IMR-90 (cell line): ENCODE measurements at regions not wholly inside any gene's neighbourhood (a gene's known extent, or its start where the extent isn't known, plus 50 kb on each side); places are given as distances from the start of the nearest gene placed in this dataset.

Experiments used
- ATAC-seq: fragments of 200-7000 bp; cut with Tn5 transposase; 2 replicates; pipeline ENCODE4 v1.9.1; 2020; ENCODE audit warnings: low read depth, mild to moderate bottlenecking, moderate library complexity
- BruUV-seq: library from RNA; stranded (reverse); fragments of 400-500 nt; replicated peaks from 2 replicates; lab custom pipeline; 2021; lab: Mats Ljungman, UMichigan
- CTCF ChIA-PET: fragments of 300-600 bp; formaldehyde crosslinking; extraction: SDS; loops from one replicate; lab custom pipeline; 2021; ENCODE audit warnings: antibody characterized with exemption; lab: Yijun Ruan, JAX
- POLR2A ChIA-PET: fragments of 300-600 bp; sonication (Branson Sonifier 250); formaldehyde crosslinking; loops from one replicate; lab custom pipeline; 2022; ENCODE audit warnings: antibody characterized with exemption; ENCODE audit not compliant: unreplicated experiment; lab: Charles Lee
- DNase-seq: peaks from one replicate; pipeline ENCODE4 v3.0.0; 2013
- H2AFZ ChIP-seq: replicated peaks from 2 replicates; pipeline ENCODE3; 2013; ENCODE audit warnings: low read length, mild to moderate bottlenecking; ENCODE audit not compliant: poor library complexity
- H2AK5ac ChIP-seq: 2 replicates; pipeline ENCODE4 v1.6.1; 2013; ENCODE audit warnings: low read depth, low read length, inconsistent platforms
- H2AK9ac ChIP-seq: replicated peaks from 2 replicates; pipeline ENCODE3; 2013; ENCODE audit warnings: mild to moderate bottlenecking, low read depth, low read length, moderate library complexity; ENCODE audit not compliant: poor library complexity
- H2BK120ac ChIP-seq: 2 replicates; pipeline ENCODE4 v1.6.1; 2013; ENCODE audit warnings: low read depth, low read length, inconsistent platforms
- H2BK15ac ChIP-seq: 3 replicates; pipeline ENCODE4 v1.6.1; 2013; ENCODE audit warnings: low read depth, low read length, inconsistent platforms
- H2BK20ac ChIP-seq: 2 replicates; pipeline ENCODE4 v1.6.1; 2013; ENCODE audit warnings: low read depth, mild to moderate bottlenecking, inconsistent platforms, low read length, moderate library complexity
- H2BK5ac ChIP-seq: 2 replicates; pipeline ENCODE4 v1.6.1; 2013; ENCODE audit warnings: mild to moderate bottlenecking, low read depth, low read length, inconsistent platforms; ENCODE audit not compliant: poor library complexity, severe bottlenecking
- H3K14ac ChIP-seq: replicated peaks from 2 replicates; pipeline ENCODE4 v1.6.1; 2013; ENCODE audit warnings: low read depth, low read length, inconsistent platforms
- H3K18ac ChIP-seq: 2 replicates; pipeline ENCODE4 v1.6.1; 2013; ENCODE audit warnings: low read depth, low read length, control low read depth
- H3K23ac ChIP-seq: 2 replicates; pipeline ENCODE4 v1.6.1; 2013; ENCODE audit warnings: low read depth, low read length, inconsistent platforms
- H3K27ac ChIP-seq: 2 replicates; pipeline ENCODE4 v1.5.1; 2013; ENCODE audit warnings: mild to moderate bottlenecking, control low read depth, low read length; ENCODE audit not compliant: insufficient read depth
- H3K27me3 ChIP-seq: 2 replicates; pipeline ENCODE4 v1.6.1; 2013; ENCODE audit warnings: low read length; ENCODE audit not compliant: control insufficient read depth, insufficient read depth
- H3K36me3 ChIP-seq: 2 replicates; pipeline ENCODE4 v1.6.1; 2013; ENCODE audit warnings: low read length, mixed read lengths; ENCODE audit not compliant: control insufficient read depth, insufficient read depth
- H3K4ac ChIP-seq: 2 replicates; pipeline ENCODE4 v1.6.1; 2013; ENCODE audit warnings: low read depth, low read length, inconsistent platforms
- H3K4me1 ChIP-seq: 2 replicates; pipeline ENCODE4 v1.6.1; 2013; ENCODE audit warnings: low read length, mixed read lengths; ENCODE audit not compliant: control insufficient read depth, insufficient read depth
- H3K4me2 ChIP-seq: 2 replicates; pipeline ENCODE4 v1.6.1; 2013; ENCODE audit warnings: low read depth, mild to moderate bottlenecking, control low read depth, low read length, moderate library complexity
- H3K4me3 ChIP-seq: 2 replicates; pipeline ENCODE4 v1.5.1; 2013; ENCODE audit warnings: low read depth, mild to moderate bottlenecking, control low read depth, low read length, moderate library complexity; ENCODE audit not compliant: insufficient read depth
- H3K56ac ChIP-seq: 2 replicates; pipeline ENCODE4 v1.6.1; 2013; ENCODE audit warnings: low read length, inconsistent platforms; ENCODE audit not compliant: insufficient read depth; ENCODE audit errors: extremely low read depth
- H3K79me1 ChIP-seq, 2 experiments: 2 replicates each; pipeline ENCODE4 v1.6.1; 2013; ENCODE audit warnings: low read length in 2 of 2, inconsistent platforms in 1 of 2, low read depth in 1 of 2
- H3K9ac ChIP-seq: 2 replicates; pipeline ENCODE4 v1.6.1; 2013; ENCODE audit warnings: low read depth, low read length, control low read depth
- H3K9me1 ChIP-seq: 2 replicates; pipeline ENCODE4 v1.6.1; 2013; ENCODE audit warnings: low read length, inconsistent platforms; ENCODE audit not compliant: insufficient read depth
- H3K9me3 ChIP-seq: 2 replicates; pipeline ENCODE4 v1.6.1; 2013; ENCODE audit warnings: low read length; ENCODE audit not compliant: control insufficient read depth, insufficient read depth
- H4K20me1 ChIP-seq: 2 replicates; pipeline ENCODE4 v1.6.1; 2013; ENCODE audit warnings: low read length, inconsistent platforms; ENCODE audit not compliant: insufficient read depth
- H4K5ac ChIP-seq: 2 replicates; pipeline ENCODE4 v1.6.1; 2013; ENCODE audit warnings: mild to moderate bottlenecking, low read depth, low read length, control low read depth
- H4K8ac ChIP-seq, 2 experiments: 2 replicates each; pipeline ENCODE4 v1.6.1; 2013; ENCODE audit warnings: low read depth in 2 of 2, low read length in 2 of 2, control low read depth in 1 of 2, inconsistent platforms in 1 of 2
- H4K91ac ChIP-seq: 2 replicates; pipeline ENCODE4 v1.6.1; 2013; ENCODE audit warnings: low read depth, low read length, inconsistent platforms; ENCODE audit not compliant: insufficient read depth
- MAFK ChIP-seq: IDR thresholded peaks from 2 replicates; pipeline ENCODE4 v1.6.1; 2012; ENCODE audit warnings: low read depth, low read length, improper control_type of control experiment
- RFX5 ChIP-seq: IDR thresholded peaks from 2 replicates; pipeline ENCODE4 v1.8.0; 2012; ENCODE audit warnings: low read depth, mild to moderate bottlenecking, low read length, moderate library complexity
- WGBS, 2 experiments: methylation state at CpG; one replicate each; pipeline versions ENCODE4 v1.1.5 to v1.1.7; 2013; ENCODE audit warnings: missing lambda C conversion rate in 2 of 2; ENCODE audit not compliant: insufficient read length in 1 of 2; ENCODE audit errors: extremely low coverage in 2 of 2; 5-methylcytosine and 5-hydroxymethylcytosine counted together
- dilution Hi-C: fragments of 300-500 bp; cut with HindIII; formaldehyde crosslinking; loops from one replicate; pipeline ENCODE4 v1.14.3; 2018; ENCODE audit warnings: low sequenced_read_pairs; ENCODE audit not compliant: unreplicated experiment
- in situ Hi-C: fragments of 300-500 bp; cut with MboI; formaldehyde crosslinking; loops from 3 replicates; pipeline ENCODE4 v1.14.3; 2019; ENCODE audit warnings: low sequenced_read_pairs, inconsistent platforms, mixed read lengths
- intact Hi-C: fragments of 100-400 bp; cut with micrococcal nuclease; formaldehyde crosslinking; loops from 2 replicates; pipeline ENCODE4 v1.10.0; 2022

DNA sequence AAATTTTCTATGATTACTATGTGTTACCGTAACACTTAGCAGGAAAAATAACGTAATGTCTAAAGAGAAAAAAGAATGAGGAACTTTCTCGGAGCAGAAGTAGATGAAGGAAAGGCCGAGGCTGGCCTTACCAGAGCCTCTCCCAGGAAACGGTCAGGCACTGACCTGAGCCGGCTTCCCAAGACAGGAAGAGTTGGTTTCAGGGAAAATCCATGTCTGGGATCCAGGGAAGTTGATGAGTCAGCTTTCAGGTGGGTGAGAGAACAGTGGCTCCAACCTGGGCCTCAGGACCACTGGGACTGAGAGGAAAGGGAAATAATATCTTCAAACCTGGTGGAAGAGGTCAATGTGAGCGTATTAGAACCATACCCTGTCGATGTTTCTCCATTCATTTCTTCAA, 93.3 kb upstream of the UBL3 start:
- CTCF ChIA-PET = interaction anchor here (1.4 kb wide), 1 partner anchor 19 kb away, joined by 3 read pairs; no protein-coding TSS in a partner anchor
- no peak overlapping the region for H2BK120ac ChIP-seq
- H2AK5ac ChIP-seq = no peak overlapping the region
- no peaks in the 10 kb centered on the region; the same call in 1 of the 2 replicates for H3K9me3 ChIP-seq
- H3K27ac ChIP-seq = no peak overlapping the region
- DNase-seq = no peak
- peaks cover 3% of the 10 kb centered on the region; the same call in 1 of the 2 replicates for H3K9me1 ChIP-seq
- no peak overlapping the region for H2AK9ac ChIP-seq
- H3K4me2 ChIP-seq = no peak overlapping the region
- WGBS, 2 experiments = 44% methylated on average over 4 of the region's 8 CpGs; no CpG with 5 or more reads in 1 of the 2 experiments
- H4K5ac ChIP-seq = no peak overlapping the region
- no peak overlapping the region for H3K23ac ChIP-seq
- POLR2A ChIA-PET = no interaction called here
- H3K27me3 ChIP-seq = peaks cover 5% of the 10 kb centered on the region
- no peak overlapping the region for H4K8ac ChIP-seq
- H2BK5ac ChIP-seq = no peak overlapping the region
- no peak overlapping the region for H3K4me3 ChIP-seq
- in situ Hi-C loops = no loop called here
- no peak overlapping the region for H3K4ac ChIP-seq
- H4K91ac ChIP-seq = no peak overlapping the region
- H2BK15ac ChIP-seq = no peak overlapping the region
- H2AFZ ChIP-seq = no peak overlapping the region
- no peak overlapping the region for H3K9ac ChIP-seq
- BruUV-seq = no TSS peak
- H3K18ac ChIP-seq = no peak overlapping the region
- intact Hi-C loops = no loop called here
- H3K36me3 ChIP-seq = no peaks in the 10 kb centered on the region
- H4K20me1 ChIP-seq = no peaks in the 10 kb centered on the region
- no peak overlapping the region for H3K14ac ChIP-seq
- ATAC-seq = no peak
- TF ChIP-seq MAFK = 0 out of 2 replicates have a peak, but pooled peaks have one; percentile 37
- no peak for TF ChIP-seq RFX5
- dilution Hi-C loops = no loop called here
- H3K79me1 ChIP-seq = no peaks in the 10 kb centered on the region
- H3K4me1 ChIP-seq = peaks cover 2% of the 10 kb centered on the region; the same call in 1 of the 2 replicates
- no peak overlapping the region for H3K56ac ChIP-seq
- no peak overlapping the region for H2BK20ac ChIP-seq
